COLO668 (cell line): ENCODE measurements at regions not wholly inside any gene's neighbourhood (a gene's known extent, or its start where the extent isn't known, plus 50 kb on each side); places are given as distances from the start of the nearest gene placed in this dataset.
"Not testable (repeated sequence)": the region's sequence is repeated elsewhere in the genome, so short reads cannot be mapped to it uniquely, and the experiment has no call there.

ENCODE experiments used
- DNase-seq: peaks from one replicate; lab custom pipeline; 2025; ENCODE audit not compliant: unreplicated experiment; lab: John Stamatoyannopoulos, UW

GRCh38 chrX:22526339-22526738 is 253.6 kb downstream of the CBLL2 start:
- no peak for DNase-seq

DNA sequence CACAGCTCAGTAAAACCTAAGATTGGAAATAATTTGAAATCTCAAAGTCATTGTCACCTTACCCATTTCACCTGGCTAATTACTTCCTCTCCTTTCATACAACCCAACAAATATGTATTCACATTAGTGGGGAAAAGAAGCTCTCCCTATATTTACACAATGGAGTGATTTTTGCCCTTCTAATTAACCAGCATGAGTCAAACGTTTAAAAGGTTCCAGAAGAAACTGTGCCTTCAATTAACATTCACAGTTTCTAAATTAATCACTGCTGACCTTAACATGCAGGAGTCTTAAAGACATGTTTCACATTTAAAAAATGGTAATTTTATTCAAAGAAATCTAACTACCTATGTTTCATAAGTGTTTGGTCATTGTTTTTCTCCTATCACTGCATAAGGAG is 254.6 kb downstream of the CBLL2 start:
- no peak for DNase-seq

- DNase-seq = no peak
Observed at GRCh38 chrX:22533898-22534297, 261.2 kb downstream of the CBLL2 start.

- DNase-seq = no peak
Observed at GRCh38 chrX:22534643-22535042, 261.9 kb downstream of the CBLL2 start.

DNA sequence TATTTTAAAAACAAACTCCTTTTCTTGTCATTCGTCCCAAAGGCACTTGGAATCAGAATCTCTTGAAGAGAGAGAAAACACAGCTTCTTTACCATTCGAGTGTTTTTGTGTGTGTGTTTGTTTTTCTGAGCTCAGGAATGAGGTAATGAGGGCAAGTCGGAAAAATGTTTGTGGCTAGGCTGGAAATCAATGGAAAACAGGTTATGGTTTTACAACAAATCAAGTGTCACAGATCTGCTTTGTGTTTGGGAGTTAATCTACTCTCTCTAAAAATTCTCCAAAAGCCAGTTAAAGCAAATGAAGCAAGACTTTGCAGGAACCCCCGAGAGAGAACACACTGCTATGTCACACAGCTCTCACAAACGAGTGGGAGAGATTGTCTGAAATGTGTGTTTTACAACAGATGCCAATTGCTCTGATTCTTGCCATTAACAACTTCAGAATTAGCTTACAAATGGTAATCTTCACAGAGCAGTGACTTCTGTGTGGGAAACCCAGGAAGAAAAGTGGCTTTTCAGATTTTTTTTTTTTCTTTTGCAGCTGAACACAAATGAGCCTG is 264.1 kb downstream of the CBLL2 start:
- DNase-seq = no peak

DNA sequence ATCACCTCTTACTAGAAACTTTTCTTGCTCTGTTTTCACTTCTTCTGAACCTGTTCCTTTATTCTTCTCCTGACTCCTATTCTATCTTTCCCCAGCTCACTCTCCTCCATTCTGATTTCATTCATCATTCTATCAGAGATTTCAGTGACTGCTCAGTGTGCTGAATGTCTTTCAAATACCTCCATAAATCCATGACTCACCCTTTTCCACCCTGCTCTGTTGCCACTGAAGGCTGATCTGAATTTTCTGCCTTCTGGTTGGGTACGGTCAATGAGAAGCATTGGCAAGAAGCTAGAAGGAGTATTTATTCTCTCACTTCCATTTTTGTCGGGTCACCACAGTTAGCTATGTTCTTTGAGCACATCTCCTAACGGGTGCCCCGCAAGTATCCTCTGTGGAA is 265.9 kb downstream of the CBLL2 start:
- no peak for DNase-seq

DNA sequence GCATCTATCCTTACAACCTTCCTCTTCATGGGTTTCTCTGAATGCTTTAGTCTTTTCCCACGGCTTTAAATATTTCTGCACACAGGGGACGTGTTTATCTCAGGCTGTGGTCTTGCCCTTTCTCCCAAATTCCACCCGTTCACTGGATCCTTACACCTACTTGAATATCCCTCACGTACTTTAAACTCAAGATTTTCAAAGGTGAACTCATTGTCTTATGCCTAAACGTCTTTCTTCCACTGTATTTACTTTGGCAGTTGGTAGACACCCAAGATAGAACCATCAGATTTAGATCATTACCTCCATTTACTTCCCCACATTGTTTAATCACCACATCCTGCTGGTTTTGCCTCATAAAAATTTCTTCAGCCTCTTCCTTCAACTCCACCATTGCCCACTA is 269.2 kb downstream of the CBLL2 start:
- no peak for DNase-seq

DNA sequence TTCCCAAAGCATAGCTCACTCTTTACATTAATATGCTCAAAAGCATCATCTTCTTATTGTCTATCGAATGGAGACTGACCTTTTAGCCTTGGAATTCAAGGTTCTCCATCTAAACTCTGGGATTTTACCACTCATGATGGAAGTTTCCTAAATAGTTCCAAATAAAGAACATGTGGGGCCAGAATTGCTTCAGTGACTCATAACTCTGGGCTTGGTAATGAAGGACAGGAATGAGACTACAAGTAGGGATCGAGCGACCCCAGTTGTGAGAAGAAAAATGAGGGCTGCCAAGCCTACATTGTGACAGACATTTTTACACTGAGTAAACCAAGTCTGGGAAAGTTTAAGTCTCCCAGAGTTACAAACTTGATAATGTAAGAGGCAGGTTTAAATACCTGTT is 269.9 kb downstream of the CBLL2 start:
- no peak for DNase-seq

DNA sequence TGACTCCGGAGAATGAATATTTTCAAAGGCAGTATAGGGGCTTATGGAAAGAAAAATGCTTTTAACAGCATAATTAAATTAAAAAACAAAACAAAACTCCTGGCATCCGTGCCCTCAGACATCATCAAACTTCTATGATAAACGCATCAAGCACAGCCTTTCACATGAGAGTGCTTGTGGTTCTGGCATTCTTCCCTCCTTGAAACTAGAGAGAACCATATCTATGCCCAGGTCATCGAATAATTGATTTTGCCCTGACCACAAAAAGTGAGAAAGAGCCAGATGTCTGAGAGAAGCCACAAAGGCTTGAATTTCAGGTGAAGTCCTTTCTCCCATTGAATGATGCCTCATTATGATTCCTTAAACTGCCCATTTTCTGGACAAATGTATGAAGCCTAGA is 286.8 kb downstream of the CBLL2 start:
- no peak for DNase-seq

DNA sequence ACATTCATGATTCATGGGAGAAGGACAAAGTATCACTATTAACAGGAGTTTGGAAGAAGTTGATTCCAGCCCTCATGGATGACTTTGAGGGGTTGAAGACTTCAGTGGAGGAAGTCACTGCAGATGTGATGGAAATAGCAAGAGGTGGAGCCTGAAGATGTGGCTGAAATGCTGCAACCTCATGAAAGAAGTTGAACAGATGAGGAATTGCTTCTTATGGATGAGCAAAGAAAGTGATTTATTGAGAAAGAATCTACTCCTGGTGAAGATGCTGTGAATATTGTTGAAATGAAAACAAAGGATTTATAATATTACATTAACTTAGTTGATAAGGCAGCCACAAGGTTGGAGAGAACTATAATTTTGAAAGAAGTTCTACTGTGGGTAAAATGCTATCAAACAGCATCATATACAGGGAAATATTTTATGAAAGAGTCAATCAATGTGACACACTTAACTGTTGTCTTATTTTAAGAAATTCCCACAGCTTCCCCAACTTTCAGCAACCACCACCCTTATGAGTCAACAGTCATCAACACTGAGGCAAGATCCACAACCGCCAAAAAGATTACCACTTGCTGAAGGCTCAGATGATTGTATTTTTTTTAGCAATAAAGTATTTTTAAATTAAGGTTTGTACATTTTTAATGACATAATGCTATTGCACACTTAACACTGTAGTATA is 302.6 kb downstream of the CBLL2 start:
- DNase-seq = no peak

GRCh38 chrX:22577181-22577580 is 304.5 kb downstream of the CBLL2 start:
- DNase-seq = no peak

GRCh38 chrX:22585831-22586230 is 313.1 kb downstream of the CBLL2 start:
- DNase-seq = no peak

- no peak for DNase-seq
Observed at GRCh38 chrX:22589845-22590244, 317.1 kb downstream of the CBLL2 start.

GRCh38 chrX:22594766-22595165 is 322.1 kb downstream of the CBLL2 start:
- no peak for DNase-seq

- no peak for DNase-seq
Observed at GRCh38 chrX:22603060-22603459, 330.3 kb downstream of the CBLL2 start.

DNA sequence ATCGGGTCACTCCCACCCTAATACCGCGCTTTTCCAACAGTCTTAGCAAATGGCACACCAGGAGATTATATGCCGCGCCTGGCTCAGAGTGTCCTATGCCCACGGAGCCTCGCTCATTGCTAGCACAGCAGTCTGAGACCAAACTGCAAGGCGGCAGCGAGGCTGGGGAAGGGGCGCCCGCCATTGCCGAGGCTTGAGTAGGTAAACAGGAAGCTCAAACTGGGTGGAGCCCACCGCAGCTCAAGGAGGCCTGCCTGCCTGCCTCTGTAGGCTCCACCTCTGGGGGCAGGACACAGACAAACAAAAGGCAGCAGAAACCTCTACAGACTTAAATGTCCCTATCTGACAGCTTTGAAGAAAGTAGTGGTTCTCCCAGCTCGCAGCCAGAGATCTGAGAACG is 336.7 kb downstream of the CBLL2 start:
- not testable (repeated sequence) for DNase-seq

DNA sequence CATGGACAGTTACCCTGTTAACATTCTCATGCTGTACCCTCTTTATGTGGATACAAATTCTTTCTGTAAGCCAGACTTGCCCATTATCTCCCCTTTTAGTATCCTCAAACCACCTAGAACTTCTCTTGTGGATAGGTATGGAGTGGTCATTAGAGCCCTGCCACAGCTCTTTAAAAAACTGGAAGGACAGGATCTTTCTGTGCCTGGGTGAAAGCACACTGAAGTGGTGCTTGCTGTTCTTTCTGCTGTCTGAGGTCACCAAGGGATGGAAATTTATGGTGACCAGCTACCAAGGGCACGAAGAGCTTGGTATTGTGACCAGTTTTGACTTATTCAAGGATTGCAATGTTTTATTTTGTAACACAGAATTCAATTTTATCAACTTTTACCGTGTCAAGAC is 344.2 kb downstream of the CBLL2 start:
- DNase-seq = no peak

- no peak for DNase-seq
Observed at GRCh38 chrX:22627576-22627975, 354.9 kb downstream of the CBLL2 start.

DNA sequence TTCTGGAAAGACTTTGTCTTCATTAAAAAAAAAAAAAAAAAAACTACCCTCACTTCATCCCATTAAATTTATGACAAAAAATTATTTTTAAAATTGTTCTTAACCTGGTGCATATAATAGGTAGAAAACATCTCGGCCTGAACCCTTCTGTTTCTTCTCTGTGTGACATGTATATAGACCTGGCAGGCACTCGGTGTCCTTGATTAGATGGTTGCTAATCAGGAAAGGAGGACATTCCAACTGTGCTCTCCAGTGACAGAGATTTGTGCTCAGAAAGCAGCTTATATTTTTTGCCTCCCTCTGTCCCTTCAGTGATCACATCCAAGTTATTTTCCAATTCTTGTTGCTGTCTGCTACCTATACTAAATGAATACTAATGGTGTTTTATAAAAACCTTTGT is 355.6 kb downstream of the CBLL2 start:
- DNase-seq = no peak

GRCh38 chrX:22629105-22629725 is 356.5 kb downstream of the CBLL2 start:
- DNase-seq = no peak

DNA sequence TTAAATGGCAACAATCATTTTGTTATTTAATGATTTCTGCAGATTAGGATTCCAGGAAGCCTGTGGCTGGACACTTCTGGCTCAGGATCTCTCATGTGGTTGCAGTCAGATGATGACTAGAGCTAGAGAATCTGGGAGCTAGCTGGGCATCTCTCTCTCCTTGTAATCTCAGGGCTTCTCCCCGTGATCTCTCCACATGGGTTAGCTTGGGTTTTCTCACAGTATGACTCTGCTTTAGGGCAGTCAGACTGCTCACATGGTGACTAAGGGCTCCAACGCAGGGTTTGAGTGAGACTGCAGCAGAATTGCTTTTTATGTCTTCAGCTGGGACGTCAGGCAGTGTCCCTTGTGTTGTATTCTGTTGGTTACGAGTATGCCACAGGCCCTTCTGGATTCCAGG is 361.4 kb downstream of the CBLL2 start:
- no peak for DNase-seq

- no peak for DNase-seq
Observed at GRCh38 chrX:22634751-22635150, 362.0 kb downstream of the CBLL2 start.

GRCh38 chrX:22648281-22648680 is 351.5 kb upstream of the DDX53 start:
- no peak for DNase-seq
